GM18498 (cell line): ENCODE measurements at regions not wholly inside any gene's neighbourhood (a gene's known extent, or its start where the extent isn't known, plus 50 kb on each side); places are given as distances from the start of the nearest gene placed in this dataset.
A peak's percentile ranks its signal among the peaks of the same experiment; 100 is the strongest.

Experiments
- ATAC-seq: cut with Tn5 transposase; IDR thresholded peaks from one replicate; pipeline ENCODE4 v1.9.1; 2021; ENCODE audit warnings: mild to moderate bottlenecking, moderate library complexity; ENCODE audit not compliant: unreplicated experiment

DNA sequence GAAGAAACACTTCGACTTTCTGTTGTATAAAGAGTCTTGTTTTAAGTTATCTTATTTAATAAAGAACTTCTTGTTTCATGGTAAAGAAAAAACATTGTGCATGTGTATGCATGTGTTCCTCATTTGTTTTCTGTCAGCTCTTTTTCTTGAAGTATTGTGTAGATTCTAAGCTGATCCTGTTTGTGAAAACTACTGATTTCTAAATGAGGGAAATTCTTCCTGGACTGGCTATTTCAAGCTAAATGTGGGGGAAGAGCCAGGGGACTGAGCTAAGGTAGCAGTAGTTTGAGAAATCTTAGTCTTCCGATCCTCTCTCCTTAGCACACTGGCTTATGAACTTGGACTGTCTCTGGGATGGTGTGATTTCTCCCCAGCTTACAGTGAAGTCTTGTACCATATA is 56.4 kb upstream of the RBMS1 start:
- ATAC-seq, result no peak

DNA sequence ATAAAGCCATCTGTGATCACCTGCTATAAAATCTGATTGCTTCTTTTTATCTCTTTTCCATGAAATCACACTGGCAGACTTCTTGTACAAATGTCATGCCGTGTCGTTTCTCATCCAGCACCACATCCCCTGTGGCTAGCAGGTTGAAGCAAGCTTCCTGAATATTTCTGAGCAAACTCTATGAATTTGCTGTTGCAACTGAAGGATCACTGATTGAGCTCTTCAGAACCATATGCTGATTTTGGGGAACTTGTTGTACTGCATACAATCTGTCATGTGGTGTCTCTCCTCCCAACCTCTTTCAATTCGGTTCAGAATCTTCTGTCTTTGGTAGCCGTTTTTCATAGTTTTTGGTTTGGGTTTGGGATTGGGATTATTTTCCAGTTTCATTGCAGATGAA is 57.7 kb upstream of the RBMS1 start:
- no peak for ATAC-seq

GRCh38 chr2:160555420-160556071 is 61.9 kb upstream of the RBMS1 start:
- no peak for ATAC-seq

GRCh38 chr2:160557903-160558302 is 64.3 kb upstream of the RBMS1 start:
- ATAC-seq, result no peak

GRCh38 chr2:160558531-160558930 is 64.9 kb upstream of the RBMS1 start:
- no peak for ATAC-seq

GRCh38 chr2:160561551-160562295 is 68.1 kb upstream of the RBMS1 start:
- ATAC-seq, result no peak

- ATAC-seq, result no peak
These were observed 69.1 kb upstream of the RBMS1 start for GRCh38 chr2:160562730-160563129.

- no peak for ATAC-seq
These were observed 71.0 kb upstream of the RBMS1 start for GRCh38 chr2:160564591-160564990.

- no peak for ATAC-seq
These were observed 71.7 kb upstream of the RBMS1 start for GRCh38 chr2:160565099-160565845.

- no peak for ATAC-seq
These were observed 73.1 kb upstream of the RBMS1 start for GRCh38 chr2:160566717-160567116.

- no peak for ATAC-seq
These were observed 75.2 kb upstream of the RBMS1 start for GRCh38 chr2:160568856-160569255.

- ATAC-seq, result no peak
These were observed 76.8 kb upstream of the RBMS1 start for GRCh38 chr2:160570376-160570775.

DNA sequence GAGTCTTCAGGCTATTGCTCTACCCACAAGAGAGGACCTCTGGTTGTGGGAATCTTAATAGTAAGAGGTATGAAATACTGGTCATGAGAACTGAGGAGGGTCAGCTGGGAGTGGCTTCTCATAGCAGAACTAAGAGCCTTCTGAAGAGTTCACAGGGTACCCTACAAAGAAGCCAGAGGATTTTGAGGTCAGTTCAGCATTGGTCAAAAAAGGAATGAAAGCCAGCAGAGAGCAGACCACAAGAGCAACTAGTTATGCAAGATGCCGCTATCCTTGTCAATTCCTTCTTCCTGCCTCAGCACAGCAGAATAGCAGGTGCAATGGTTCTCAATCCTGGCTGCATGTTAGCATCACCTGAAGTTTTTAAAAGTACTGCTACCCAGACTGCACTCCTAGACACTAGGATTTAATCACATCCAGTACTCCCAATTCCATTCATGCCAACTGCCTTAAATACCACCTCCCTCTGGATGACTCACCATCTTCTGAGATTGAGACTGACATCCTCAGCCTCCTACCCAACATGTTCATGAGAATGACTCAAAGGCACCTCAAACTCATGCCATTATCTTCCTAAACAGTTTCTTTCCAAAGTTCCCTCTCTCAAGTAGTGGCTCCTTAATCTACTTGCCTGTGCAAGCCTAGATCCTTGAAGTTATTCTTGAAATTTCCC is 81.0 kb upstream of the RBMS1 start:
- ATAC-seq, result no peak

GRCh38 chr2:160575368-160575767 is 81.8 kb upstream of the RBMS1 start:
- ATAC-seq, result peak; percentile 76

GRCh38 chr2:160576054-160576499 is 82.5 kb upstream of the RBMS1 start:
- ATAC-seq, result no peak

GRCh38 chr2:160577081-160577480 is 83.5 kb upstream of the RBMS1 start:
- ATAC-seq, result peak; percentile 42

DNA sequence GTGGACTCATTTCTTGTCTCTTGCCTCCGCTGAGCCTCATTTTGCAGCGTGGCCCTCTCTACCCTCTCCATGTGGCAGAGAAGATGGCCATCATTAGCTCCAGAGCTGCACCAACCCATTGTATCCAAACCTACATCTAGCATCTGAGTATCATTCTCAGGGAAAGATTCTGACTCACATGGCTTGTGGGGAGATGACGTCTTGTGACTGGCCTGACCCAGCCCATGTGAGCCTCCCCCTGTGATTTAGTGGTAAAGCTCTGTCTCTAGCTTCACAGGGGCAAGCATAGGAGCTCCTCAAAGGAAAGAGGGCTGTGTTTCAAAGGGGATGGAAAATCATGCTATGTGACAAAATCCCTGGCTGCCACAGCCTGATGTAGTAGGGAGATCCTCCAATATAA is 87.4 kb upstream of the RBMS1 start:
- ATAC-seq, result no peak

DNA sequence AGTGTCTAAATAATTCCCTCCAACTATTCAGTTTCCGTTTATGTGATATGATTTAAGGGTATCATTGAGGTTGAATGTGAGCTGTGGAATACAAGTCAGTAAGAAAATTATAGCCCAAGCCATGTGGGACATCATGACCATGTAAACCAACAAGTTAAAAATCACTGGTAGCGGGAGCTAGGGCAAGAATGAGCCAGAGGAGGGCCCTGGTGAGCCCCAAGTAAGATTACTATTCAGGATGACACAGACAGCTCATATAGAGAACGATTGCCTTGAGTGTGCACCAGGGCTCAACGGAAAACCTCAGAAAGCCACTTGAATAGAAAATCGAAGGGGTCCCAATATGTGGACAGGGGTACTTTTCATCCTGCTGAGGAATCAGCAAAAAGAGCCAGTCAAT is 87.8 kb upstream of the RBMS1 start:
- no peak for ATAC-seq

DNA sequence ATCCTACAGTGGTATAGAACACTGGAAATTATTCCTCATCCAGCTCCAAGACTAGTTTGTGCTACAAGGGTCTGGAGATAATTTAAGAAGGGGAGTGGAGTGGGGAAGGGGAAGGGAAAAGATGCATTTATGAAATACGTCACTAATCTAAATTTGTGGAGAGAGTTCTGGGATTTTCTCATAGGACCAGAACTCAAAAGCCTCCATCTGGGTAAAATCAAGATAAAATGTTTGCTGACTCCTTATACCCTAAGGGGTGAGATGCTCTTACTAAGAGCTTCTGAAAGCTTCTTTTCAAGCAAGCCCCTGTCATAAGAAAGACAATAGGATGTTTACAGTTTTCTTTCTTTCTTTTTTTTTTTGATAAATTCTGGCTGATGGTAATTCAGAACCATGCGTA is 88.5 kb upstream of the RBMS1 start:
- no peak for ATAC-seq

- ATAC-seq, result no peak
These were observed 89.0 kb upstream of the RBMS1 start for GRCh38 chr2:160582490-160583145.

- no peak for ATAC-seq
These were observed 89.5 kb upstream of the RBMS1 start for GRCh38 chr2:160583146-160583535.
